K562 (cell line): ENCODE measurements at regions not wholly inside any gene's neighbourhood (a gene's known extent, or its start where the extent isn't known, plus 50 kb on each side); places are given as distances from the start of the nearest gene placed in this dataset.
A peak's percentile ranks its signal among the peaks of the same experiment; 100 is the strongest.

Experiments used
- BCL6 ChIP-seq: fragments of 250-450 bp; sonication (Bioruptor Pico); IDR thresholded peaks from 2 replicates; pipeline ENCODE4 v1.4.0; 2020
- CBX2 ChIP-seq: fragments of 200-600 bp; sonication (generic); IDR thresholded peaks from one replicate; pipeline ENCODE4 v1.6.1; 2012; ENCODE audit warnings: mild to moderate bottlenecking, low read length, inconsistent platforms; ENCODE audit not compliant: insufficient read depth, poor library complexity, severe bottlenecking
- E4F1 ChIP-seq: fragments of 250-450 bp; sonication (Bioruptor Pico); IDR thresholded peaks from 2 replicates; pipeline ENCODE4 v1.5.0; 2021; ENCODE audit warnings: mild to moderate bottlenecking, borderline replicate concordance
- ELF2 ChIP-seq: fragments of 250-450 bp; sonication (Bioruptor Pico); IDR thresholded peaks from 2 replicates; pipeline ENCODE4 v1.5.0; 2021; ENCODE audit warnings: mild to moderate bottlenecking
- KDM1A ChIP-seq, 2 experiments: fragments of 450-650 bp; IDR thresholded peaks; 2 replicates each; pipeline ENCODE4 v1.6.1; 2016; ENCODE audit warnings: mild to moderate bottlenecking in 2 of 2
- KDM5B ChIP-seq: fragments of 200-600 bp; sonication (generic); IDR thresholded peaks from 2 replicates; pipeline ENCODE4 v1.6.1; 2012; ENCODE audit warnings: low read depth, mild to moderate bottlenecking, moderate library complexity, low read length, control low read depth, inconsistent platforms; ENCODE audit not compliant: insufficient replicate concordance
- KHSRP ChIP-seq: fragments of 450-650 bp; IDR thresholded peaks from 2 replicates; pipeline ENCODE4 v1.6.1; 2017
- LARP7 ChIP-seq: fragments of 450-650 bp; IDR thresholded peaks from 2 replicates; pipeline ENCODE4 v1.6.1; 2016
- MEF2D ChIP-seq: conservative IDR thresholded peaks from 2 replicates; pipeline ENCODE4 v1.6.1; 2016; ENCODE audit warnings: low read depth, missing genetic modification characterization, missing compliant biosample characterization
- MTA3 ChIP-seq: fragments of 450-650 bp; formaldehyde crosslinking; IDR thresholded peaks from 2 replicates; pipeline ENCODE4 v1.6.1; 2017; ENCODE audit warnings: mild to moderate bottlenecking, borderline replicate concordance
- RBM22 ChIP-seq: fragments of 200-400 bp; formaldehyde crosslinking; IDR thresholded peaks from 2 replicates; pipeline ENCODE4 v1.6.1; 2018; ENCODE audit warnings: low read length, low read depth; ENCODE audit not compliant: poor library complexity, severe bottlenecking
- SETDB1 ChIP-seq: IDR thresholded peaks from one replicate; pipeline ENCODE4 v1.6.1; 2012; ENCODE audit warnings: low read length, control low read depth, inconsistent platforms
- SRSF1 ChIP-seq: fragments of 200-400 bp; formaldehyde crosslinking; IDR thresholded peaks from 2 replicates; pipeline ENCODE4 v1.6.1; 2017; ENCODE audit warnings: mild to moderate bottlenecking, low read depth, low read length, moderate library complexity
- TFAP4 ChIP-seq: sonication (generic); formaldehyde crosslinking; IDR thresholded peaks from 2 replicates; pipeline ENCODE4 v1.8.0; 2022; ENCODE audit warnings: missing genetic modification reagents, mild to moderate bottlenecking, moderate library complexity, borderline replicate concordance
- UBTF ChIP-seq, 2 experiments: IDR thresholded peaks; 2 replicates each; pipeline ENCODE4 v1.6.1; 2012; ENCODE audit warnings: improper control_type of control experiment in 2 of 2, low read depth in 2 of 2, low read length in 2 of 2, borderline replicate concordance in 1 of 2
- YY1 ChIP-seq, 3 experiments: IDR thresholded peaks; 2 replicates each; pipeline ENCODE4 v1.6.1; 2011; ENCODE audit warnings: low read length in 2 of 3, mild to moderate bottlenecking in 2 of 3, moderate library complexity in 2 of 3, borderline replicate concordance in 1 of 3, control low read depth in 1 of 3, low read depth in 1 of 3; ENCODE audit not compliant: insufficient read depth in 3 of 3, insufficient replicate concordance in 2 of 3, control insufficient read depth in 1 of 3, insufficient read length in 1 of 3; ENCODE audit errors: extremely low read depth in 1 of 3
- ZNF277 ChIP-seq: fragments of 250-450 bp; sonication (Bioruptor Pico); IDR thresholded peaks from 2 replicates; pipeline ENCODE4 v1.8.0; 2022; ENCODE audit warnings: inconsistent platforms, mild to moderate bottlenecking, moderate library complexity, borderline replicate concordance
- ZNF695 ChIP-seq: fragments of 450-650 bp; formaldehyde crosslinking; IDR thresholded peaks from 2 replicates; pipeline ENCODE4 v1.4.0; 2020; ENCODE audit warnings: mild to moderate bottlenecking, moderate library complexity
- ZNF76 ChIP-seq: fragments of 250-450 bp; sonication (Bioruptor Pico); IDR thresholded peaks from 2 replicates; pipeline ENCODE4 v1.4.0; 2020; ENCODE audit warnings: mild to moderate bottlenecking, moderate library complexity, borderline replicate concordance

GRCh38 chr16:25553711-25554436, 137.9 kb upstream of the HS3ST4 start (continued):
- TF ChIP-seq UBTF (IDR thresholded peaks at IDR 0.05; ENCODE audit: borderline replicate concordance in 1 of 2, low read depth in 2 of 2, low read length in 2 of 2) (no peak), E4F1 (CRISPR knock-in tag) (no peak), KHSRP (0 out of 2 replicates have a peak, but pooled peaks have one; percentile 30), CBX2 (no peak), KDM5B (no peak), ZNF695 (CRISPR knock-in tag) (no peak), RBM22 (no peak), MTA3 (no peak), SRSF1 (no peak), LARP7 (no peak), TFAP4 (CRISPR knock-in tag) (peak; percentile 51; the same call in 1 of the 2 replicates), BCL6 (CRISPR knock-in tag) (no peak), KDM1A (IDR thresholded peaks at IDR 0.05) (peak; percentile 85 to 87; a peak in 3 of 4 replicates), ZNF277 (CRISPR knock-in tag) (no peak), ELF2 (CRISPR knock-in tag) (no peak), YY1 (IDR thresholded peaks at IDR 0.05; ENCODE audit: borderline replicate concordance in 1 of 3, control insufficient read depth in 1 of 3, extremely low read depth in 1 of 3, insufficient read depth in 3 of 3, insufficient read length in 1 of 3, insufficient replicate concordance in 2 of 3, low read depth in 1 of 3, low read length in 2 of 3) (peak in 1 of 3 experiments; percentile 18), ZNF76 (no peak), MEF2D (no peak), SETDB1 (no peak)
